Fibroblast of lung (primary cell): ENCODE measurements at regions not wholly inside any gene's neighbourhood (a gene's known extent, or its start where the extent isn't known, plus 50 kb on each side); places are given as distances from the start of the nearest gene placed in this dataset.

Experiments used
- DNase-seq, 2 donors: peaks; one replicate each; pipeline versions ENCODE4 v3.0.0 to v3.0.0-alpha.2; 2010; ENCODE audit warnings: low read depth in 2 of 2
- H2AFZ ChIP-seq: 2 replicates; pipeline ENCODE4 v1.5.1; 2012; ENCODE audit warnings: low read length, control low read depth, inconsistent platforms
- H3K27ac ChIP-seq: 2 replicates; pipeline ENCODE4 v1.5.1; 2011; ENCODE audit warnings: low read length, control low read depth; ENCODE audit not compliant: insufficient read depth
- H3K27me3 ChIP-seq: 2 replicates; pipeline ENCODE4 v1.5.1; 2011; ENCODE audit warnings: mild to moderate bottlenecking, low read length; ENCODE audit not compliant: control insufficient read depth, insufficient read depth
- H3K36me3 ChIP-seq: 2 replicates; pipeline ENCODE4 v1.5.1; 2011; ENCODE audit warnings: low read length; ENCODE audit not compliant: control insufficient read depth, insufficient read depth
- H3K4me1 ChIP-seq: 2 replicates; pipeline ENCODE4 v1.5.1; 2011; ENCODE audit warnings: low read length; ENCODE audit not compliant: control insufficient read depth, insufficient read depth; ENCODE audit errors: extremely low read depth
- H3K4me2 ChIP-seq: 2 replicates; pipeline ENCODE4 v1.5.1; 2011; ENCODE audit warnings: low read length, control low read depth; ENCODE audit not compliant: insufficient read depth; ENCODE audit errors: extremely low read depth
- H3K4me3 ChIP-seq, 4 experiments: fragments of 200-600 bp in 1 of 4; sonication (generic) in 1 of 4; replicated peaks in 1 of 4; 2 replicates each; pipeline ENCODE4 v1.5.1; 2011 to 2016; ENCODE audit warnings: low read length in 4 of 4, low read depth in 3 of 4, mild to moderate bottlenecking in 3 of 4, control low read depth in 2 of 4, inconsistent platforms in 1 of 4, mixed read lengths in 1 of 4; ENCODE audit not compliant: insufficient read depth in 1 of 4; ENCODE audit errors: control extremely low read depth in 1 of 4
- H3K79me2 ChIP-seq: 2 replicates; pipeline ENCODE4 v1.5.1; 2012; ENCODE audit warnings: mild to moderate bottlenecking, low read length, inconsistent platforms; ENCODE audit not compliant: control insufficient read depth, insufficient read depth
- H3K9ac ChIP-seq: 2 replicates; pipeline ENCODE4 v1.5.1; 2011; ENCODE audit warnings: mild to moderate bottlenecking, low read length, control low read depth; ENCODE audit not compliant: insufficient read depth
- H3K9me3 ChIP-seq: 2 replicates; pipeline ENCODE4 v1.5.1; 2012; ENCODE audit warnings: low read depth, low read length; ENCODE audit not compliant: control insufficient read depth, insufficient read depth
- H4K20me1 ChIP-seq: 2 replicates; pipeline ENCODE4 v1.5.1; 2011; ENCODE audit warnings: low read length; ENCODE audit not compliant: control insufficient read depth, insufficient read depth; ENCODE audit errors: extremely low read depth
- CTCF ChIP-seq, 2 donors: IDR thresholded peaks in 1 of 2; conservative IDR thresholded peaks in 1 of 2; 1 replicate in 1 of 2; 2 replicates in 1 of 2; pipeline ENCODE4 v1.5.1; 2011 to 2012; ENCODE audit warnings: low read length in 2 of 2, control low read depth in 1 of 2, inconsistent platforms in 1 of 2, low read depth in 1 of 2, mild to moderate bottlenecking in 1 of 2
- EZH2 ChIP-seq: IDR thresholded peaks from 2 replicates; pipeline ENCODE4 v1.5.1; 2012; ENCODE audit warnings: low read length, control low read depth, mild to moderate bottlenecking; ENCODE audit errors: missing control alignments

GRCh38 chr4:24112466-24112865, 222.6 kb upstream of the PPARGC1A start:
- no peaks in the 10 kb centered on the region for H3K9me3 ChIP-seq
- DNase-seq = peak in 1 of 2 donors; percentile 52
- no peak overlapping the region for H2AFZ ChIP-seq
- no peak overlapping the region for H3K4me2 ChIP-seq
- H3K27me3 ChIP-seq = no peaks in the 10 kb centered on the region
- H3K36me3 ChIP-seq = no peaks in the 10 kb centered on the region
- H3K9ac ChIP-seq = no peak overlapping the region
- H3K4me3 ChIP-seq = no peak overlapping the region
- no peak for TF ChIP-seq CTCF (conservative IDR thresholded peaks at IDR 0.05 in 1 of 2, IDR thresholded peaks at IDR 0.05 in 1 of 2; ENCODE audit: low read depth in 1 of 2, low read length in 2 of 2)
- TF ChIP-seq EZH2 = no peak
- no peak overlapping the region for H3K27ac ChIP-seq
- H3K79me2 ChIP-seq = no peaks in the 10 kb centered on the region
- H3K4me1 ChIP-seq = no peaks in the 10 kb centered on the region
- no peaks in the 10 kb centered on the region for H4K20me1 ChIP-seq

GRCh38 chr4:24108567-24108966, 218.7 kb upstream of the PPARGC1A start:
- Histone ChIP-seq H3K4me2 (no peak overlapping the region), H3K9ac (no peak overlapping the region), H3K79me2 (no peaks in the 10 kb centered on the region), H3K27ac (no peak overlapping the region), H4K20me1 (no peaks in the 10 kb centered on the region), H2AFZ (no peak overlapping the region), H3K27me3 (no peaks in the 10 kb centered on the region), H3K4me1 (peaks cover 13% of the 10 kb centered on the region), H3K4me3 (no peak overlapping the region), H3K9me3 (no peaks in the 10 kb centered on the region), H3K36me3 (no peaks in the 10 kb centered on the region)
- no peak for DNase-seq
- TF ChIP-seq CTCF (conservative IDR thresholded peaks at IDR 0.05 in 1 of 2, IDR thresholded peaks at IDR 0.05 in 1 of 2; ENCODE audit: low read depth in 1 of 2, low read length in 2 of 2) (no peak), EZH2 (no peak)

GRCh38 chr4:24105327-24106038, 215.6 kb upstream of the PPARGC1A start:
- Histone ChIP-seq H3K4me3 (peak overlapping the region in 2 of 4 experiments; percentile 11 to 26), H4K20me1 (no peaks in the 10 kb centered on the region), H3K9me3 (no peaks in the 10 kb centered on the region), H2AFZ (peak overlapping the region; percentile 74), H3K79me2 (no peaks in the 10 kb centered on the region), H3K4me1 (peaks cover 13% of the 10 kb centered on the region), H3K4me2 (peak overlapping the region; percentile 63), H3K36me3 (no peaks in the 10 kb centered on the region), H3K9ac (no peak overlapping the region), H3K27ac (peak overlapping the region; percentile 83), H3K27me3 (no peaks in the 10 kb centered on the region)
- TF ChIP-seq EZH2 (no peak), CTCF (conservative IDR thresholded peaks at IDR 0.05 in 1 of 2, IDR thresholded peaks at IDR 0.05 in 1 of 2; ENCODE audit: low read depth in 1 of 2, low read length in 2 of 2) (peak in 1 of 2 donors; percentile 8)
- DNase-seq = peak; percentile 95 to 99
